NOMO-1 treated with dmso at 0.1 percent for 144 hours (cell line): ENCODE measurements at regions not wholly inside any gene's neighbourhood (a gene's known extent, or its start where the extent isn't known, plus 50 kb on each side); places are given as distances from the start of the nearest gene placed in this dataset.
"Not testable (repeated sequence)": the region's sequence is repeated elsewhere in the genome, so short reads cannot be mapped to it uniquely, and the experiment has no call there.

Source experiments
- DNase-seq: peaks from one replicate; lab custom pipeline; 2025; ENCODE audit not compliant: unreplicated experiment; lab: John Stamatoyannopoulos, UW

DNA sequence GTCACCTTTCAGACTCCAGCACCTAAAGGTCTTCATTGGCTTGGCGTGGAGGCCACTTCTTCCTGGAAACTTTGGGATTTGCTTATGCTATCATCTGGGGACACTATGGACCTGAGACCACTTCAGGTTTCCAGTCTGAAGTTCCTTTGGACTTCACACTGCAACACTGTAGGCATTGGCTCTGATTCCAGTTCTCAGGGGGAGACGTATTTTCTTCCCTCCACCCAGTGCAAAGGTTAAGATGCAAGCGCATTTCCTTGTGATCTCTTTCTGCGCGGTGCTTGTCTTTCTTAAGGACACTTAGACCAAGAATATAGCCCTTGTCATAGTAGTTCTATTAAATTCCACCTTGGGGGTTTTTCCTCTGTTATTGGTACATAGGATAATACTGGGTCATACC, 299.8 kb downstream of the TSHZ3 start:
- DNase-seq: no peak

DNA sequence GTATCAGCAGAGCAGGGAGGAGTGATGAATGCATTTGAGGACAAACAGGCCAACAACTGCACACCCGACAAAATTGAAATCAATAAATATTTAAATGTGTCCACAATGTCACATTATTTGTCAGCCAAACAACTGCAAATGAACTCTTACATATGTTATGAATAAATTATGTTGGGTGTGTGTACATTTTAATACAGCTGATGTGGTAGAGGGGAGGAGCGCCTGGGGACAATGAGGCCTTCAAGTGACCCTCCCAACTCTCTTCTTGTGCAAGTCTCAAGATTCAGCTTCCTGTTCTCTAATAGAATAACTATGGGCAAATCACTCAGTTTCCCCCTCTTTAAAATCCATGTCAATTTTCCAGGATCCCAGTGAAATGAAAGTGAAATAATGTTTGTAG, 303.2 kb downstream of the TSHZ3 start:
- DNase-seq: no peak

DNA sequence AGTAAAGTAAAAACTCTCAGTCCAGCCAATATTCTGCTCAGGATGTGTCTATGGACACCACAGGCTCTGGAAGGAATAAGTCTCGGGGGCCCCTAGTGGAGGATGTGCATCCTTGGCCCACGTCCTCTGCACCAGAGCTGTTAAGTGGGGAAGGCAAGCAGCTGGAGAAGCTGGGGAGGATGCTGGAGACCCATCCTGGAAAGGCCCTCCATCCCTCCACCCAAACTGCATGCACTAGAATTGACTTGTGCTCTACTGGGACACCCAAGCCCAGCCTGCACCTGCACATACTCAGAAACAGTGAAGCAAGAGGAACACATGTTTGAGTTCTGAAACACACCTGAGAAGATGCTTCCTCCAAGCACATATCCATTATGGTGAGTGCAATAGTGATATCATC, 307.8 kb downstream of the TSHZ3 start:
- no peak for DNase-seq

DNA sequence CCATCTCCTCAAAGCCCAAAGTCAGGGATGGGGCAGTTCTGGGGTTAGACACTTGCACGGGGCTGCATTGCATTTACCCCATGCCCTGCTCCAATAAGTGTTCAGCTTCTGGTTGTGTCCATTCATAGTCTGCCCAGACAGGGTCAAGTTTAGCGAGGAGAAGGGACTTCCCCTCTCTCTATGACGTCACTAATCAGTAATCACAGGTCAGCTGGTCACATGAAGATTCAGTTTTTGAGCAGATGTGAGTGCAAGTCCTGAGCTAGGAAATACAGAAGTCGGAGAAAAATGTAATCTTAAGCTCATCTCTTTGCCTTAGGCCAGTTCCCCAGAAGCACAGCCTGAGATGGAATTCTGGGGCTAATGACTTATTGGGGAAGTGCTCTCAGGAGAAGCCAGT, 310.1 kb downstream of the TSHZ3 start:
- DNase-seq: no peak

DNA sequence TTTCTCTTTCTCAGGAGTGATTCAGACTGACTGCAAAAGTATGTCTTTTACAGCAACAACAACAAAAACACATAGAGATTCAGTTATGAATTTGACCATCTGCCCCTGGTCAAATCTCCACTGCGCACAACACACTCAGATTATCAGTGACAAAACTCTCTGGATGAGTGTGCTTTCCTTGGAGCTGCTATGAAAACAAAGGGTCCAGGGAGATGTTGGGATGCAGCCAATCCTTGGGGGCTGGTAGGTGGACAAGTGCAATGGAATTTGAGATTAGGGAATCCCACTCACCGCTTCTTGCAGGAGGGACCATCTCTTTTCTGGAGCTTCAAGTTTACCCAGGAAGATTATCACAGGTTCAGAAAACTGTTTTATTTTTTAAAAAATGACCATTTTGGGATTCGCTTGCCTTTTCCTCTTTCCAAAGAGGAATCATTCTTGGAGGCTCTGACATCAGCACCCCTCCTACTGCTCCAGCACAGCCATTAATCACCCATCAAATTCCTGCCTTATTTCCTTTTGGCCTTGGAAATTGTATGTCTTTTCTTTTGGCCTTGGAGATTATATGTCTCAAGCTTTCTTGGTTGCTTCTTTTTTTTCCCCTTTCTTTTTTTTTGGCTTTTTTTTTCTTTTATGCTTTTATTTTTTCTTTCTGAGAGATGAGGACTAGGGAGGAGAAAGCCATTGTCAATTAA, 311.8 kb downstream of the TSHZ3 start:
- DNase-seq: no peak

DNA sequence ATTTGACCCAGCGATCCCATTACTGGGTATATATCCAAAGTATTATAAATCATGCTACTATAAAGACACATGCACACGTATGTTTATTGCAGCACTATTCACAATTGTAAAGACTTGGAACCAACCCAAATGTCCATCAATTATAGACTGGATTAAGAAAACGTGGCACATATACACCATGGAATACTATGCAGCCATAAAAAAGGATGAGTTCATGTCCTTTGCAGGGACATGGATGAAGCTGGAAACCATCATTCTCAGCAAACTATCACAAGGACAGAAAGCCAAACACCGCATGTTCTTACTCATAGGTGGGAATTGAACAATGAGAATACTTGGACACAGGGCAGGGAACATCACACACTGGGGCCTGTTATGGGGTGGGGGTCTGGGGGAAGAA, 317.8 kb downstream of the TSHZ3 start:
- not testable (repeated sequence) for DNase-seq

DNA sequence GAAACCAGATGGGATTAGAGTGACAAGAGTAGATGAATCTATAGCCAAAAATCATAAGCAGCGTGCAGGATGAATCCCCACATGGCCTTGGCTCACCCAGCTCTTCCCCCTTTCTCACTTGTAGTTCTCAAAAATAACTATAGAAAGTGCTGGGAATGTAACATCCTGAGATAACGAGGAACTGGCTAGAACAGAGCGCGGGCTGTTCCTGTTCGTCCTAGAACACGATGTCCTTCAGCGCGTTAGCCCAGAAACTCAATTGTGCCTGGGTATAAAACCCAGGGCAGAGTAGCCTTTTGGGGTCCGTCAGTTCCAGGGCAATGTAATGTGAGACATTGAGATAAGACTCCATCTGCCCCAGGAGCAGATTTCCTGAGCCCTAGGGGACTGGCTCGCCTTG, 326.2 kb downstream of the TSHZ3 start:
- DNase-seq: no peak

DNA sequence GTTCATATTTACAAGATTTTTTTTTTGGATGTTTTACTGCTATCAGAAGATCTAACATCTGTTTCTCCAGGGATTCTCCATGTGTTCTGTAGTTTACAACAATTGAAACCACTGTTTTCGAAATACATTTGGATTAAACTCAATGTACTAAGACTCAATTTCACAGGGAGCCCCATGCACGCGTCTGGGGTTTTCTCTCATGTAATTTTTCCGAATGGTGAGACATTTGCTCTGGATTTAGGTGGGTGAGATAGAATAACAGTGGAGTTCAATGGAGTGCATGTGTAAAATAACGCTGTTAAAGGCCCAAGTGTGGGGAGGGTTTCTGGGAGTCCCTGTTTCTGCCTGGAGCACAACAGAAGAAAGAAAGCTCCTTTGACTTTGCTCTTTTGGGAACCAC, 330.3 kb downstream of the TSHZ3 start:
- no peak for DNase-seq

DNA sequence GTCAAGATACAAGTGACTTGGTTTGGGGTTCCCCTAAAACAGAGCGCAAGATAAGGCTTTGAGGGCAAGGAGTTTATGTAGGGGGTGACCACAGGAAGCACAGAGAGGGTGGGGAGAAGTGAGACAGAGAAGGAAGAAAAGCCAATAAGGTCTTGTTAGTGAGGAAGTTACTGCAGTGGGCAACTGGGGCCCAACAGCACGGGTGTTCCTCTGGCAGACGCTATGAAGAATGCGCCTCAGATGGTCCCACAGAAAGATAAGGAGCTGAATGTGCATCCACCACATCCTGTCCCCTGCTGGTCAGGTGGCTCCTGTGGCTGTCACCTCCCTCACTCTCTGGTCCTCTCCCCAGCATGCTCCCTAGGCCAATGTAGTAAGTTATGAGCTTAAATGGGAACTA, 333.5 kb downstream of the TSHZ3 start:
- no peak for DNase-seq

DNA sequence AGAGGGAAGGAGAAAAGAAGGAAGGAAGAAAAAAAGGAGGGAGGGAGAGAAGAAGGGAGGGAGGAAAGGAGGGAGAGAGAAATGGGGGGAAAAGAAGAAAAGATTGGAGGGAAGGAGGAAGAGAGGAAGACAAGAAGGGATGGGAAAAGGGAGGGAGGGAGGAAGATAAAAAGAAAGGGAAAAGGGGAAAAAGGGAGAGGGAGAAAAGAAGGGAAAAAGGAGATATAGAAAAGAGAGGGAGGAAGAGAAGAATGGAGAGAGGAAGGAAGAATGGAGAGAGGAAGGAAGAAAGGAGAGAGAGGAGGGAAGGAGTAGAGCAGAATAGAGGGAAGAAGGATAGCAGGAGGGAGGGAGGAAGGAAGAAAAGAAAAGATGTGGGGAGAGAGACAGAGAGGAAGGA, 334.6 kb downstream of the TSHZ3 start:
- DNase-seq: no peak

DNA sequence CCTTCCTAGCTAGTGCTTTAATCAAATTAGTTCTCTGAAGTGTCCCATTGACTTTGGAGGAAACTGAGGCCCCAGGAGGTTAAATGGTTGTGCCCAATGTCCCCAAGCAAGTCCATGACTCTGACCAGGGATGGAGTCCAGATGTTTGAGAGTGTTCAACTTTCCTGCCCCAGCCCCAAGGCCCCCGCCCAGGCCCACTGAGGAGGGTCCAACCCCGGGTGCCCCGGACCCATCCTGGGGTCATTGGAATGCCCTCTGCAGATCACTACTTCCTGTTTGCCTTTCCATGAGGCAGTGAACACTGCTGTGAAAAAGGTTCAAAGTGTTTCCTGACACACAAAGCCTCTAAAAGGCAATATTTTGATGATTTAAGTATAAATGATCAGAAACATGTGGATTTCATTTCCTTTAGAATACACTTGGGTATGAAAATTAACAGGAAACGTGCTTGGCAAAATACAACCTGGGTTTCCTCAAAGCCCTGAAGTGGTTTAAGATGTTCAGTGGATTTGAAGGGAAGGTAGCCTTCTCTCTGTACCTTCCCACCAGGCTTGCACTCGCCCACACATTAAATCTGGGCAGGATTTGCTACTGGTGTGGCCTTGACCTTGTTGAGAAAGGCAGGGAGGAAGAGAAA, 335.7 kb downstream of the TSHZ3 start:
- DNase-seq: no peak

DNA sequence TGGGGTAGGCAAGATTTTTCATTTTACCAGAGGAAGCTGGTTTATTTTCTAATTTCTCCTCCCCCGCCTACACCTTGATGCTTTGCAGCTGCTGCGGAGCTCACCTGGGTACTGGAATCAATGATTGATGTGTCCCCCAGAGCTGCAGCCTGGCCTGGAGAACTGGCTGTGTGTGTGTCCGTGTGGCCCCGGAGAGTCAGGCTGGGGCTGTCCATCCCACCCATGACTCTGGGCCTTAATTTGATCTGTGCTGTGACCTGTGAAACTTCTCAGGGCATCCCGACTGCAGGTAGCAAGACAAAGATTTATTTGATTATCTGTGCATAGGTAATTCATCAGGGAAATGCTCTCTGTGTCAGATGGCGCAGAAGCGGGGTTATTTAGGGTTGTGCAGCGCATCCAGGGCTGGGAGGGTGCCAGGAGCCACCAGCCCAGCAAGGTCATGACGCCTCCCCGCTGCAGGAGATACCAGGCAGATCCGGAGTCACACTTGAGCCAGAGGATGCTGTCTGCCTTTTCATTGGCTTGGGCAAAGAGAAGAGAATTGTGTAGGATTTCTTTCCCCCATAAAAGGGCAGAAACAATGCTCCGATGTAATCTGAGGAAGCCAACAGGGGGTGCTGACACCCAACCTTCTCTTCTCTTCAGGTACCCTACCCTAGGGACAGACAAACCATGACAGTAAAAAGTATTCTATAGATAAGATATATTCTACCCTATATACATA, 346.6 kb downstream of the TSHZ3 start:
- DNase-seq: no peak

DNA sequence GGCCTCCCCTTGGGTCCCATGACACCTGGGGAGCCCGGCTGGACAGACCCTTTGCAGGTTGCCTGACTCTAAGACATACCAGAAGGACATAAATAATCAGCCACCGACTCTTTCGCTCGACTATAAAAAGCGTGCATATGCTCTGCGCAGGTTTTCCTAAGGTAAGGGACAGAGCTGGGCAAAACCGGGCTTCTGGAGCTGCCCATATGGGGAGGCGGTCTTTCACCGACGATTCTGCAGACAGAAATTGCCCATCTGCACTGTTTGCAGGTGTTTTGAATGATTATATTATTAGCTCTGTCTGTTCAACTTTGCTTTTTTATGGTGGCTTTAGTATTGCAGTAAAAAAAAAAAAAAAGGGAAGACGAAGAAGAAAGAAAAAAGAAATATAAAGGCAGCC, 347.2 kb downstream of the TSHZ3 start:
- no peak for DNase-seq

DNA sequence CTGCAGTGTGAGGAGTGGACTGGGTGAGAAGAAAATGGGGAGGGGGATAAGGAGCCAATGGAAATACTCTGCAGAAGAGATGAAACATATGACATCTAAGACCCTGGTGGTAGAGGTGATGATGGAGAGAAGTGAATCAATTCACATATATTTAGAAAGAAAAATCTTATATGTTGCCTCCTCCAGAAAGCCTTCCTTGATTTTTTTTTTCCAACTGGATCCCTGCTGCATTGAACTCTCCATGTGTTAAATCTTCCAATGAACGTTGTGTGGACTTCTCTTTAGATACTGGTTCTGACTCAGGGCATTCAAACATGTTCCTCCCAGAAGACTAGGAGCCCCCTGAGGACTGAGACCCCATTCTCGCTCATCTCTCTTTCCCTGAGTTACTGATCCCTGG, 348.3 kb downstream of the TSHZ3 start:
- no peak for DNase-seq

DNA sequence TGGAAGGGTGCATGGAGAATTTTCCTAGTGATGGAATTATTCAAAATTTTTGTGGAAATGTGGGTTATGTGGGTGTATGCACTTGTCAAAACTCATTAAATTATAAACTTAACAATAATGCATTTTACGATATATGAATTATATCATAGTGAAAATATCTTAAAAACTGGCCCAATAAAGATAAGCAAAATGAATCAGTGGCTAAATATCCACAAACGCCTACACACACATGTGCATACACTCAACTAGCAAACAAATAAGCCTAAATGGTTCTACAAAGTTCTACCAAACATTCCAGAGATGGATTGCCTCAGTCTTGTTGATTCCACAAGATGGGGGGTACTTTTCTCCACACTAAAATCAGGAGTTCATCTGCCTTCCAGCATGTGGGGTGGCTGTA, 349.5 kb downstream of the TSHZ3 start:
- DNase-seq: no peak

DNA sequence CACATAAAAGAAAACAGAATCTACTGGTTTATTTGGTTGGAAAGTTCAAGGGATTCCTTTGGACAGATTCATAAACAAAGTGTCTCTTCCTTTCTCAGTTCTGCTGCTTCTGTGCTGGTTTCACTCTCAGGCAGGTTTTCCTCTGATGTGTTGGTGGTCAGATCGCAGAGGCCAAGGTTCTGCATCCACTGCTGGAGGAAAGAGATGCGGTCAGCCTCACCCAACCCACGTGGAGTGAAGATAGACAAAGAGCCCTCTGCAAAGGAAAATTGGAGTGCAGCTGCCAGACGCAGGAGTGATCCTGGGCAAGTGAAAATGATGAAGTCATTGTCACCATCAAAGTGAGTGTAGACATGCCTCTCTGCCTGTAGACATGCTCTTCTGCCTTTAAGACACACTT, 352.0 kb downstream of the TSHZ3 start:
- no peak for DNase-seq

DNA sequence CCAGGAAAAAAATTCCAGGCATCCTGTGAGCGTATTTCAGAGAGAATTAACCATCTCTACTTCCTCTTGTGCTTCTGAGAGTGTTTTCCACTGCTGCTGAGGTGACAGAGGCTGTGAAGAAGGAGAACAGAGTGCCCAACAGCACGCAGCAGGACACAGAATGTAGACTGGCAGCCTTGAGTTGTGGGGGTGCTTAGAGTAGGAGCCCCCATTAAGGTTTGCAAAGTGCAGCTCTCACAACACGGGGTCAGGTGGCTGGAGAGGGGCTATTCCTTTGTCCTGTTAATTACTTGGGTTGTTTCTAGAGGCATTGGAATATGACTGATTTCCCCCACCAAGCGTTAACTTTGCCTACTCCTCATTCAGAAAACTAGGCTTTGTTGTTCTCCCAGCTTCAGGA, 370.6 kb downstream of the TSHZ3 start:
- DNase-seq: no peak

DNA sequence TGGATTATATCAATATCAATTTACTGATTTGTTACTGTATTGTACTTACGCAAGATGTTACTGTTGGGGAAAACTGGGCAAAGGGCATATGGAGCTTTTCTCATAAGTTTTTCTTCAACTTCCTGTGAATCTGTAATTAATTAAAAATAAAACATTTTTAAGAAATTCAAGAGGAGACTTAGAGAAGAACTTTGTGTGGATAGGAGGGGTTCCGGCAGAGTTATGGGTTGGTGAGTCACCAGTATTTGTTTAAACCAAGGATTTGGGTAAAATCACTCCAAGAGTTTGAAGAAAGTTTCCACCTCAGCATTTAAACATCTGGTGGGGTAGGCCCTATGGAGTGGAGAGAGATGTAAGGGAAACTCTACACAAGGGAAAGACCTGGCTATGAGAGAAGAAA, 379.6 kb downstream of the TSHZ3 start:
- no peak for DNase-seq

DNA sequence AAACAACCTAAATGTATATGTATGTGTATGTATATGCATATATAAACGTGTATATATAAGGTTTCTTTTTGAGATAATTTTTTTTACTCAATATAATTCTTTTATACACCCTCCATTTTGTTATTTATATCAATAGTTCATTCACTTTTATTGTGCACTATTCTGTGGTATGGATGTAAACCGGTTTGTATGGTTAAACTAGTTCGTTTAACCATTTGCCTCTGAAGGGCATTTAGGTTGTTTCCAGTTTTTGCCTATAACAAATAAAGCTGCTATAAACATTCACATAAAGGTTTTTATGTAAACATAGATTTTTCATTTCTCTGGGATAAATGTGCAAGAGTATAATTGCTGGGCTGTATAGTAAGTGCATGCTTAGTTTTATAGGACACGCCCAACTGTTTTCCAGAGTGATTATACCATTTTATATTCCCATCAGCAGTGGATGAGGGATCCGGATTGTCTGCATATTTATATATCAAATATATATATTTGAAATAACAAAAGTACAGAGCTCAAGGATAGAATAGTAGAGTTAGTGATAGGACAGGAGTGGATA, 380.3 kb downstream of the TSHZ3 start:
- no peak for DNase-seq

DNA sequence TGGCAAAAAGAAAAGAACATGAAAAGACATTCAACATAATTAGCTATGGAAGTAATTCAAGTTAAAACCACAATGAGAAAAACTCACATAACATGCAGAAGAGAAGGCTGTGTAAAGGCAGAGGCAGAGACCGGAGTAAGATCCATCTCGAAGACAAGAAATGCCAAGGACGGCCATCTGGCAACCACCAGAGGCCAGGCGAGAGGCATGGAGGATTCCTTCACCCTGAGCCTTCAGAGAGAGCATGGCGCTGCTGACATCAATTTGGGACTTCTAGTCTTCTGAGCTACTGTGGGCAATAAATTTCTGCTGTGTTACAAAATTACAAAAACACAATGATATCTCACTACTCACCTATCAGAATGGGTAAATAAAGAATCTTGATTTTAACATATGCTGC, 381.0 kb downstream of the TSHZ3 start:
- DNase-seq: no peak

DNA sequence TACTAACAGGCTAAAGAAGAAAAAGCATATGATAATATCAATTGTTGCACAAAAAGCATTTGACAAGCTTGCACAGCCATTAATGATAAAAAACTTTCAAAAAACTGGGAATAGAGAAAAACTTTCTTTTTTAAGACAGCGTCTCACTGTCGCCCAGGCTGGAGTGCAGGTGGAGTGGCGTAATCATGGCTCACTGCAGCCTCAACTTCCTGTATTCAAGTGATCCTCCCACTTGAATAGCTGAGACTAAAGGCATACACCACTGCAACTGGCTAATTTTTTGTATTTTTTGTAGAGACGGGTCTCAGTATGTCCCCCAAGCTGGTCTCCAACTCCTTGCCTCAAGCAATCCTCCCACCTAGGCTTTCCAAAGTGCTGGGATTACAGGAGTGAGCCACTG, 382.8 kb downstream of the TSHZ3 start:
- no peak for DNase-seq

DNA sequence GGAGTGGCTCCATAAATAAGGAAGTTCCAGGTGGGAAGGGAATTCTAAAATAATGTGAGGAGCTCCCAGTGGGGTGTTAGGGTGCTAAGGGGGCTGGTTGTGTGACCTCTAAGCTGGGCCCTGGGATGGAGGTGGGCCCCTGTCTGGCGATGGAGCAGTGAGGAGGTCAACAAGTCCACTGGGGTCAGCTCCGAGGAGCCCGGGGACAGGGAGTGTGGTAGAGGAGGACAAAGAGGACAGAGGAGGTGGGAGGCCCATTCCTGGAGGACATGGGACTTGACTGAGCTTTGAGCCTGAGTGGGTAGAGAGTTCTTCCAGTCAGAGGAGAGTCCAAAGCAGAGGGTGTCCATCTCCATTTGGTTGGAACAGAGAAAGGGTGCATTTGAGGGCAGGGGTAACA, 390.2 kb downstream of the TSHZ3 start:
- no peak for DNase-seq
